GM23338 (cell line): ENCODE measurements at regions not wholly inside any gene's neighbourhood (a gene's known extent, or its start where the extent isn't known, plus 50 kb on each side); places are given as distances from the start of the nearest gene placed in this dataset.

Source experiments
- ATAC-seq: fragments of 200-7000 bp; cut with Tn5 transposase; 3 replicates; pipeline ENCODE4 v1.9.1; 2020
- DNase-seq: peaks from one replicate; pipeline ENCODE4 v3.0.0-alpha.2; 2015; ENCODE audit warnings: low spot score
- H2AFZ ChIP-seq: fragments of 200-600 bp; sonication (generic); 2 replicates; pipeline ENCODE4 v1.8.0; 2016; ENCODE audit warnings: antibody characterized with exemption, mild to moderate bottlenecking, moderate library complexity
- H3F3A ChIP-seq: fragments of 200-600 bp; sonication (generic); replicated peaks from 2 replicates; pipeline ENCODE4 v1.8.0; 2017; ENCODE audit warnings: antibody characterized with exemption, mixed run types, low read depth
- H3K27ac ChIP-seq: fragments of 200-600 bp; sonication (generic); 2 replicates; pipeline ENCODE4 v1.6.1; 2016; ENCODE audit warnings: low read depth
- H3K27me3 ChIP-seq: fragments of 200-600 bp; sonication (generic); 2 replicates; pipeline ENCODE4 v1.8.0; 2016; ENCODE audit warnings: mild to moderate bottlenecking, mixed run types, moderate library complexity; ENCODE audit not compliant: insufficient read depth
- H3K36me3 ChIP-seq: fragments of 200-600 bp; sonication (generic); 2 replicates; pipeline ENCODE4 v1.8.0; 2016; ENCODE audit warnings: mild to moderate bottlenecking; ENCODE audit not compliant: insufficient read depth
- H3K4me1 ChIP-seq: fragments of 200-600 bp; sonication (generic); 2 replicates; pipeline ENCODE4 v1.8.0; 2016; ENCODE audit warnings: mild to moderate bottlenecking, moderate library complexity; ENCODE audit not compliant: insufficient read depth
- H3K4me2 ChIP-seq: fragments of 200-600 bp; sonication (generic); 2 replicates; pipeline ENCODE4 v1.7.1; 2017; ENCODE audit warnings: mixed run types
- H3K4me3 ChIP-seq: fragments of 200-600 bp; sonication (generic); 2 replicates; pipeline ENCODE4 v1.6.1; 2016; ENCODE audit warnings: mixed run types
- H3K79me2 ChIP-seq: fragments of 200-600 bp; sonication (generic); replicated peaks from 2 replicates; pipeline ENCODE4 v1.8.0; 2017; ENCODE audit warnings: mild to moderate bottlenecking; ENCODE audit not compliant: insufficient read depth
- H3K9me2 ChIP-seq: fragments of 200-600 bp; sonication (generic); 2 replicates; pipeline ENCODE4 v1.8.0; 2017; ENCODE audit not compliant: insufficient read depth
- H4K20me1 ChIP-seq: fragments of 200-600 bp; sonication (generic); replicated peaks from 2 replicates; pipeline ENCODE4 v1.8.0; 2017; ENCODE audit warnings: mild to moderate bottlenecking; ENCODE audit not compliant: insufficient read depth
- H3K27ac Mint-ChIP-seq: 2 replicates; pipeline ENCODE4 v1.8.0; 2020; ENCODE audit warnings: inconsistent platforms, mild to moderate bottlenecking, moderate library complexity, mixed read lengths
- H3K27me3 Mint-ChIP-seq: 3 replicates; pipeline ENCODE4 v1.8.0; 2022; ENCODE audit warnings: low read depth, mild to moderate bottlenecking, moderate library complexity, mixed read lengths, inconsistent platforms; ENCODE audit not compliant: insufficient read depth, poor library complexity
- H3K36me3 Mint-ChIP-seq: 3 replicates; pipeline ENCODE4 v1.8.0; 2021; ENCODE audit warnings: low read depth, mild to moderate bottlenecking, inconsistent platforms, moderate library complexity, mixed read lengths
- H3K4me1 Mint-ChIP-seq: 3 replicates; pipeline ENCODE4 v1.8.0; 2020; ENCODE audit warnings: mild to moderate bottlenecking, inconsistent platforms, mixed read lengths
- H3K4me3 Mint-ChIP-seq: 3 replicates; pipeline ENCODE4 v1.8.0; 2021; ENCODE audit warnings: moderate library complexity, mild to moderate bottlenecking, inconsistent platforms, mixed read lengths
- H3K9me3 Mint-ChIP-seq: 3 replicates; pipeline ENCODE4 v1.8.0; 2020; ENCODE audit warnings: moderate library complexity, mild to moderate bottlenecking, inconsistent platforms, mixed read lengths
- CREB1 ChIP-seq: fragments of 250-450 bp; sonication (Bioruptor Pico); IDR thresholded peaks from 2 replicates; pipeline ENCODE4 v1.5.0; 2020; ENCODE audit warnings: low read depth, mild to moderate bottlenecking, moderate library complexity
- CTCF ChIP-seq, 2 experiments: fragments of 200-600 bp in 1 of 2; sonication (generic) in 1 of 2; conservative IDR thresholded peaks; 2 replicates each; pipeline versions ENCODE4 v1.5.1 to v1.6.1; 2016 to 2017; ENCODE audit warnings: antibody characterized with exemption in 2 of 2, low read depth in 2 of 2, mild to moderate bottlenecking in 2 of 2, moderate library complexity in 1 of 2
- ETS1 ChIP-seq: IDR thresholded peaks from 2 replicates; pipeline ENCODE4 v1.6.1; 2016; ENCODE audit warnings: antibody characterized with exemption
- EZH2 ChIP-seq: fragments of 200-600 bp; sonication (generic); IDR thresholded peaks from one replicate; pipeline ENCODE4 v1.8.0; 2017; ENCODE audit warnings: antibody characterized with exemption, mild to moderate bottlenecking, low read depth; ENCODE audit not compliant: unreplicated experiment
- EZH2phosphoT487 ChIP-seq: fragments of 200-600 bp; sonication (generic); IDR thresholded peaks from one replicate; pipeline ENCODE4 v1.8.1; 2018; ENCODE audit warnings: antibody characterized with exemption; ENCODE audit not compliant: unreplicated experiment
- JUNB ChIP-seq: IDR thresholded peaks from one replicate; pipeline ENCODE4 v1.6.1; 2016; ENCODE audit warnings: antibody characterized with exemption; ENCODE audit not compliant: unreplicated experiment
- NANOG ChIP-seq: IDR thresholded peaks from 2 replicates; pipeline ENCODE4 v1.6.1; 2016; ENCODE audit warnings: antibody characterized with exemption, borderline replicate concordance
- POLR2AphosphoS5 ChIP-seq: IDR thresholded peaks from 2 replicates; pipeline ENCODE4 v1.6.1; 2016; ENCODE audit warnings: antibody characterized with exemption, low read depth
- REST ChIP-seq: IDR thresholded peaks from one replicate; pipeline ENCODE4 v1.6.1; 2018; ENCODE audit warnings: antibody characterized with exemption; ENCODE audit not compliant: unreplicated experiment
- STAT1 ChIP-seq: IDR thresholded peaks from one replicate; pipeline ENCODE4 v1.6.1; 2016; ENCODE audit warnings: antibody characterized with exemption; ENCODE audit not compliant: unreplicated experiment
- ZNF114 ChIP-seq: fragments of 250-450 bp; sonication (Bioruptor Pico); IDR thresholded peaks from 2 replicates; pipeline ENCODE4 v1.5.0; 2020; ENCODE audit warnings: mild to moderate bottlenecking, moderate library complexity
- ZNF331 ChIP-seq: fragments of 250-450 bp; sonication (Bioruptor Pico); IDR thresholded peaks from 2 replicates; pipeline ENCODE4 v1.5.0; 2020; ENCODE audit warnings: low read depth, mild to moderate bottlenecking, moderate library complexity
- ZNF462 ChIP-seq: fragments of 250-450 bp; sonication (Bioruptor Pico); IDR thresholded peaks from 2 replicates; pipeline ENCODE4 v1.5.0; 2020; ENCODE audit warnings: mild to moderate bottlenecking, moderate library complexity

GRCh38 chr2:44056947-44057346 lies 61.2 kb upstream of the LRPPRC start:
- H3K4me1 ChIP-seq: peaks cover 10% of the 10 kb centered on the region
- no peak overlapping the region for H3K27ac ChIP-seq
- Mint-ChIP-seq H3K4me3 (no peak overlapping the region), H3K9me3 (peaks cover 28% of the 10 kb centered on the region), H3K27ac (no peak overlapping the region), H3K4me1 (peaks cover 18% of the 10 kb centered on the region), H3K27me3 (peaks cover 7% of the 10 kb centered on the region), H3K36me3 (peaks cover 27% of the 10 kb centered on the region)
- DNase-seq (no peak), ATAC-seq (no peak)
- TF ChIP-seq REST: no peak
- TF ChIP-seq POLR2AphosphoS5: no peak
- TF ChIP-seq EZH2phosphoT487: no peak
- TF ChIP-seq ZNF114: no peak
- no peak for TF ChIP-seq EZH2
- no peak for TF ChIP-seq CREB1 (CRISPR knock-in tag)
- TF ChIP-seq ZNF331 (CRISPR knock-in tag): no peak
- TF ChIP-seq STAT1: no peak
- TF ChIP-seq NANOG: no peak
- no peak for TF ChIP-seq ZNF462 (CRISPR knock-in tag)
- TF ChIP-seq CTCF (conservative IDR thresholded peaks at IDR 0.05; ENCODE audit: low read depth in 2 of 2): no peak
- TF ChIP-seq ETS1: no peak
- TF ChIP-seq JUNB: no peak
- H3K4me2 ChIP-seq: no peak overlapping the region
- no peak overlapping the region for H3K4me3 ChIP-seq
- no peaks in the 10 kb centered on the region for H3K79me2 ChIP-seq
- H3K36me3 ChIP-seq: peaks cover 9% of the 10 kb centered on the region; the same call in 1 of the 2 replicates
- H4K20me1 ChIP-seq: no peaks in the 10 kb centered on the region
- no peak overlapping the region for H2AFZ ChIP-seq
- H3K9me2 ChIP-seq: 0 out of 2 replicates have a peak, but pooled peaks cover 5% of the 10 kb centered on the region
- H3K27me3 ChIP-seq: peaks cover 23% of the 10 kb centered on the region; the same call in 1 of the 2 replicates
- H3F3A ChIP-seq: peaks cover 4% of the 10 kb centered on the region; the same call in 1 of the 2 replicates
